ENCODE measurements at regions not wholly inside any gene's neighbourhood (a gene's known extent, or its start where the extent isn't known, plus 50 kb on each side); places are given as distances from the start of the nearest gene placed in this dataset.

- TF ChIP-seq CTCF (conservative IDR thresholded peaks at IDR 0.05; ENCODE audit: low read depth, low read length) (no peak), POLR2A (IDR thresholded peaks at IDR 0.05; ENCODE audit: low read depth, low read length) (no peak), RAD21 (IDR thresholded peaks at IDR 0.05; ENCODE audit: low read length) (no peak), SMC3 (IDR thresholded peaks at IDR 0.05; ENCODE audit: low read depth, low read length) (no peak), USF2 (IDR thresholded peaks at IDR 0.05; ENCODE audit: low read depth, low read length) (no peak), CEBPB (IDR thresholded peaks at IDR 0.05; ENCODE audit: low read depth, low read length) (no peak)
Observed at GRCh38 chr5:35461530-35461929, 156.1 kb upstream of the SPEF2 start.

All from IMR-90 (cell line).